ENCODE measurements at regions not wholly inside any gene's neighbourhood (a gene's known extent, or its start where the extent isn't known, plus 50 kb on each side); places are given as distances from the start of the nearest gene placed in this dataset.

DNA sequence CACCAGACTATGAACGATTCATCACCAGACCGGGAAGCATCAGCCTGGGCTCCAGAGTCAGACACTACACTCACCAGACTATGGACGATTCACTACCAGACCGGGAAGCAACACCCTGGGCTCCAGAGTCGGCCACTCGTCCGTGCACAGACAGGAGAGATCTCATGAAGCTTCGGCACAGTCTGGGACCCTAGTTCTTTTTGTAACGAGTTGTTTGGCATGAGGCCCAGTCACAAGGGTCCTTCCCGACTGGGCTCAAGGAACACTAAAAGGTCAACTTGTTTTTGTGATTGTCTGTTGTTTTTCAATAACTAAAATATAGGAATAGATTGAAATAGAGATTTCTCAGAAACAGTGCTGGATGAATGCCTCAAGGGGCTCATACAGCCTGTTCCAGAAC is 1141.6 kb upstream of the MIR17HG start:
- no peak overlapping the region for H3K27ac ChIP-seq
- no peak overlapping the region for H3K4me3 ChIP-seq
- intact Hi-C loops (cut with DNase I), result no loop called here
- no peaks in the 10 kb centered on the region for H3K4me1 ChIP-seq
- 72 to 85% methylated on average over 10 of the region's 10 CpGs for WGBS, 2 donors
- DNase-seq (no peak), ATAC-seq (no peak), FAIRE-seq (no peak)
- peaks cover 0 to 3% (median 0%) of the 10 kb centered on the region in 4 donors for H3K27me3 ChIP-seq
- no peaks in the 10 kb centered on the region for H3K9me3 ChIP-seq
- TF ChIP-seq, protein P1, sequence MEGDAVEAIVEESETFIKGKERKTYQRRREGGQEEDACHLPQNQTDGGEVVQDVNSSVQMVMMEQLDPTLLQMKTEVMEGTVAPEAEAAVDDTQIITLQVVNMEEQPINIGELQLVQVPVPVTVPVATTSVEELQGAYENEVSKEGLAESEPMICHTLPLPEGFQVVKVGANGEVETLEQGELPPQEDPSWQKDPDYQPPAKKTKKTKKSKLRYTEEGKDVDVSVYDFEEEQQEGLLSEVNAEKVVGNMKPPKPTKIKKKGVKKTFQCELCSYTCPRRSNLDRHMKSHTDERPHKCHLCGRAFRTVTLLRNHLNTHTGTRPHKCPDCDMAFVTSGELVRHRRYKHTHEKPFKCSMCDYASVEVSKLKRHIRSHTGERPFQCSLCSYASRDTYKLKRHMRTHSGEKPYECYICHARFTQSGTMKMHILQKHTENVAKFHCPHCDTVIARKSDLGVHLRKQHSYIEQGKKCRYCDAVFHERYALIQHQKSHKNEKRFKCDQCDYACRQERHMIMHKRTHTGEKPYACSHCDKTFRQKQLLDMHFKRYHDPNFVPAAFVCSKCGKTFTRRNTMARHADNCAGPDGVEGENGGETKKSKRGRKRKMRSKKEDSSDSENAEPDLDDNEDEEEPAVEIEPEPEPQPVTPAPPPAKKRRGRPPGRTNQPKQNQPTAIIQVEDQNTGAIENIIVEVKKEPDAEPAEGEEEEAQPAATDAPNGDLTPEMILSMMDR (IDR thresholded peaks at IDR 0.05), result no peak
- no peaks in the 10 kb centered on the region for H3K36me3 ChIP-seq

DNA sequence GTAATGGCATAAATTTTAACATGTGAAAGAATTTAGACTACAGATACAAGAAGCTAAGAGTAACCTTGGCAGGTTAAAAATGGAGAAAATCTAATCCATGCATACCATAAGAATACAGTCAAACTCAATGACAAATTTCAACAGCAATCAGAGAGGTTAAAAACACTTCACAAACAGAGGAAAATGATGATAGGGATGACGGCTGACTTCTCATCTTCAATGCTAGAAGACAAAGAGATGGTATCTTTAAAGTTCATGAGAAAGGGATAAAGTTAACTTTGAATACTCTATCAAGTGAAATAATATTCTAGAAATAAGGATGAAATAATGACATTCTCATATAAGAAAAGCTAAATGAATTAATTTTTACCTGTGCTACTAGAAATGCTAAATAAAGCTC is 1130.2 kb upstream of the MIR17HG start:
- H3K4me1 ChIP-seq, result no peaks in the 10 kb centered on the region
- TF ChIP-seq, protein P1 (IDR thresholded peaks at IDR 0.05), result no peak
- 77 to 91% methylated on average over 1 of the region's 1 CpG for WGBS, 2 donors

DNA sequence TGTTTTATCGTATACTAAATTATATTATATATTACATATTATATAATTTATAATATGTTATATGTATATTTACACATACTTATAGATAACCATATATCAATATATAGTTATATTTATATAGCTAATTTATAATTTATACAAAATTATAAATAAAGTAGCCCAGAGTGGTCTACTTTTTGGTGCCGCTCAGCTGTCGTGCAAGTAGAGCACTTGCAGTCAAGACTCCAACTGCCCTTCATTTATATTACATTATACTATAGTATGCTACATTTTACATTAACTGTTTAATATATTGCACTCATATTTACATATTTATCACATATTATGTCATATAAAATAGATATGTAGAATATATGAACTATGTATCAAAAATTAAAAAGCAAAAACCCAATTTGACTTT is 1124.7 kb upstream of the MIR17HG start:
- Histone ChIP-seq H3K27ac (no peak overlapping the region), H3K27me3 (no peaks in the 10 kb centered on the region), H3K36me3 (no peaks in the 10 kb centered on the region), H3K4me1 (no peaks in the 10 kb centered on the region), H3K9me3 (no peaks in the 10 kb centered on the region), H3K4me3 (no peak overlapping the region)
- no peak for DNase-seq
- TF ChIP-seq, protein P1 (IDR thresholded peaks at IDR 0.05), result no peak
- intact Hi-C loops (cut with DNase I), result no loop called here
- 94 to 96% methylated on average over 3 of the region's 3 CpGs for WGBS, 2 donors
- FAIRE-seq, result peak; percentile 75
- no peak for ATAC-seq

More for the DNA sequence above, 1130.2 kb upstream of the MIR17HG start:
- H3K4me3 ChIP-seq, result no peak overlapping the region
- no peaks in the 10 kb centered on the region for H3K27me3 ChIP-seq
- intact Hi-C loops (cut with DNase I), result no loop called here
- H3K36me3 ChIP-seq, result no peaks in the 10 kb centered on the region
- ATAC-seq (no peak), FAIRE-seq (no peak), DNase-seq (no peak)
- no peak overlapping the region for H3K27ac ChIP-seq
- H3K9me3 ChIP-seq, result peaks cover 0 to 4% (median 0%) of the 10 kb centered on the region in 4 donors

DNA sequence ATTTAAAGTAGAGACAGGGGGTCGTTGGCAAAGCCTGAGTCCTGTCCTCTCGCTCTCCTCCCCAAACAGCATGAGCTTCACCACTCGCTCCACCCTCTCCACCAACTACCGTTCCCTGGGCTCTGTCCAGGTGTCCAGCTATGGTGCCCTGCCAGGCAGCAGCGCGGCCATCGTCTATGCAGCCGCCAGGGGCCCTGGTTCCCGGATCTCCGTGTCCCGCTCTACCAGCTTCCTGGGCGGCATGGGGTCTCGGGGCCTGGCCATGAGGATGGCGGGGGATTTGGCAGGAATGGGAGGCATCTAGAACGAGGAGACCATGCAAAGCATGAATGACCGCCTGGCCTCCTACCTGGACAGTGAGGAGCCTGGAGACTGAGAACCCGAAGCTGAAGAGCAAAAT is 1117.2 kb upstream of the MIR17HG start:
- TF ChIP-seq, protein P1 (IDR thresholded peaks at IDR 0.05), result no peak
- Histone ChIP-seq H3K4me3 (no peak overlapping the region), H3K4me1 (no peaks in the 10 kb centered on the region), H3K9me3 (no peaks in the 10 kb centered on the region), H3K36me3 (no peaks in the 10 kb centered on the region), H3K27ac (no peak overlapping the region), H3K27me3 (no peaks in the 10 kb centered on the region)
- WGBS, 2 donors, result 87 to 92% methylated on average over 17 of the region's 17 CpGs
- ATAC-seq, result no peak
- intact Hi-C loops (cut with DNase I), result no loop called here
- DNase-seq, result peak in 1 of 6 donors; percentile 56
- no peak for FAIRE-seq

DNA sequence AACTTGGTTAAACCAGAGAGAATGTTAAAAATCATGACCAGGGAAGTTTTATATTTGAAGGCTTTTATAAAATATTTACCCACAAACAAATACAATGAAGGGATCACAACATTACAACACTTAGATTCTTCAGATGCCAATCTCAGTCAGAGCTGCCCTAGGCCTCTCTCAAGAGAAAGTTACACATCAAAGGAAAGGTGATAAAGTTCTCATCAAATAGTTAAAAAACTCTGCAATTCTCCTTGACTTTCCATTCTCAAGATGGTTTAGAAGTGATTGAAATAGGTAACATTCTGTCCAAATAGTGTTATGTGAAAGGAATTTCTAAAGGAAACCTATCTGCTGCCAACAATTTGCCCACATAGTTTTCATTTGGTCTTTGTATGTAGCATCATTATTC is 1115.2 kb upstream of the MIR17HG start:
- no peak overlapping the region for H3K4me3 ChIP-seq
- intact Hi-C loops (cut with DNase I), result no loop called here
- no peaks in the 10 kb centered on the region for H3K9me3 ChIP-seq
- TF ChIP-seq, protein P1 (IDR thresholded peaks at IDR 0.05), result no peak
- H3K27ac ChIP-seq, result no peak overlapping the region
- DNase-seq (no peak), FAIRE-seq (no peak), ATAC-seq (no peak)
- no peaks in the 10 kb centered on the region for H3K27me3 ChIP-seq
- H3K36me3 ChIP-seq, result no peaks in the 10 kb centered on the region
- no peaks in the 10 kb centered on the region for H3K4me1 ChIP-seq
